ENCODE measurements at regions not wholly inside any gene's neighbourhood (a gene's known extent, or its start where the extent isn't known, plus 50 kb on each side); places are given as distances from the start of the nearest gene placed in this dataset.

DNA sequence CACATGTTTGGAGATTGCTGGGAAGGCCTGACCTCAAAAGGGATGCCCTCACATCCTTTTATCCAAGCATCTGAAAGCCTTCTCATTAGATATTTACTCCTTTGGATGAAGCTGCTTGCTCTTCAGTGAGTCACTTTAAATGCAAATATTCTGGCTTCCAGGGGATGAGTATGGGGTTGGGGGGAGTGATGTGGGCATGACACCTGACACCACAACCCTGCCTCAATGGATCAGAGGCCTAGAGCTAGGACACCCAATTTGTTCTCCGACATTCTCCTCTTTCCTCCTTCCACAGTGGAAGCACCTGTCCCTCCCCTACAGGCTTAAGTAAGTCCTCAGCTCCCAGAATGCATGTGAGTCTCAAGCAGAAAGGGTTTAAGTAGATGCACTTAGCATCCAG is 238.3 kb downstream of the OMA1 start:
- TF ChIP-seq, protein P1, sequence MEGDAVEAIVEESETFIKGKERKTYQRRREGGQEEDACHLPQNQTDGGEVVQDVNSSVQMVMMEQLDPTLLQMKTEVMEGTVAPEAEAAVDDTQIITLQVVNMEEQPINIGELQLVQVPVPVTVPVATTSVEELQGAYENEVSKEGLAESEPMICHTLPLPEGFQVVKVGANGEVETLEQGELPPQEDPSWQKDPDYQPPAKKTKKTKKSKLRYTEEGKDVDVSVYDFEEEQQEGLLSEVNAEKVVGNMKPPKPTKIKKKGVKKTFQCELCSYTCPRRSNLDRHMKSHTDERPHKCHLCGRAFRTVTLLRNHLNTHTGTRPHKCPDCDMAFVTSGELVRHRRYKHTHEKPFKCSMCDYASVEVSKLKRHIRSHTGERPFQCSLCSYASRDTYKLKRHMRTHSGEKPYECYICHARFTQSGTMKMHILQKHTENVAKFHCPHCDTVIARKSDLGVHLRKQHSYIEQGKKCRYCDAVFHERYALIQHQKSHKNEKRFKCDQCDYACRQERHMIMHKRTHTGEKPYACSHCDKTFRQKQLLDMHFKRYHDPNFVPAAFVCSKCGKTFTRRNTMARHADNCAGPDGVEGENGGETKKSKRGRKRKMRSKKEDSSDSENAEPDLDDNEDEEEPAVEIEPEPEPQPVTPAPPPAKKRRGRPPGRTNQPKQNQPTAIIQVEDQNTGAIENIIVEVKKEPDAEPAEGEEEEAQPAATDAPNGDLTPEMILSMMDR (IDR thresholded peaks at IDR 0.05; ENCODE audit: low read depth, low read length, missing control alignments) = no peak
- no peak overlapping the region for H3K4me3 ChIP-seq (replicated peaks; ENCODE audit: low read depth, low read length)
- no peak for DNase-seq (ENCODE audit: extremely low read depth, low read depth)

GRCh38 chr1:58307431-58307830 is 239.1 kb downstream of the OMA1 start:
- DNase-seq (ENCODE audit: extremely low read depth, low read depth) = no peak
- no peak overlapping the region for H3K4me3 ChIP-seq (replicated peaks; ENCODE audit: low read depth, low read length)
- TF ChIP-seq, protein P1 (IDR thresholded peaks at IDR 0.05; ENCODE audit: low read depth, low read length, missing control alignments) = no peak

GRCh38 chr1:58305622-58306021 is 240.9 kb downstream of the OMA1 start:
- TF ChIP-seq, protein P1 (IDR thresholded peaks at IDR 0.05; ENCODE audit: low read depth, low read length, missing control alignments) = no peak
- no peak for DNase-seq (ENCODE audit: extremely low read depth, low read depth)

GRCh38 chr1:58304346-58304975 is 242.1 kb downstream of the OMA1 start:
- DNase-seq (ENCODE audit: extremely low read depth, low read depth) = no peak
- TF ChIP-seq, protein P1 (IDR thresholded peaks at IDR 0.05; ENCODE audit: low read depth, low read length, missing control alignments) = no peak
- no peak overlapping the region for H3K4me3 ChIP-seq (replicated peaks; ENCODE audit: low read depth, low read length)

More at GRCh38 chr1:58305622-58306021, 240.9 kb downstream of the OMA1 start:
- H3K4me3 ChIP-seq (replicated peaks; ENCODE audit: low read depth, low read length) = no peak overlapping the region

DNA sequence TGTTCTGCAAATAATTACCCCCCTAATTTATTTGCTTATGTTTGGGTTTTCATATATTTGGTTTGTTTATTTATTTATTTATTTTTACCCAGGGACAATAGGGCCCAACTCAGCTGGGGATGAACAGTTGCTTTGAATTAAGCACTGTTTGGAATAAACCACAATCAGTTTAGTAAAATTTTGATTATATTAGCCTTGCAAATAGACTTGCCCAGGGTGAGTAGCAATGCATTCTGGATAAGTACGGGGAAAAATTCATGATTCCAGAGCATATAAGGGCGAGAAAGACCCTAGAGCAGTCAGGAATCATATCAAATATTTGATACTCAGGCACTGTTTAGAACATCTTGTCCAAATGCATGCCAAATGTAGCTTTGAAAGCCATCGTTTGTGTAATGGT is 242.7 kb downstream of the OMA1 start:
- no peak overlapping the region for H3K4me3 ChIP-seq (replicated peaks; ENCODE audit: low read depth, low read length)
- DNase-seq (ENCODE audit: extremely low read depth, low read depth) = no peak
- TF ChIP-seq, protein P1 (IDR thresholded peaks at IDR 0.05; ENCODE audit: low read depth, low read length, missing control alignments) = no peak

- TF ChIP-seq, protein P1 (IDR thresholded peaks at IDR 0.05; ENCODE audit: low read depth, low read length, missing control alignments) = no peak
- no peak for DNase-seq (ENCODE audit: extremely low read depth, low read depth)
- H3K4me3 ChIP-seq (replicated peaks; ENCODE audit: low read depth, low read length) = no peak overlapping the region
These were observed 253.1 kb downstream of the OMA1 start for GRCh38 chr1:58293388-58293787.

Data from HFF-Myc (cell line).